ENCODE measurements at regions not wholly inside any gene's neighbourhood (a gene's known extent, or its start where the extent isn't known, plus 50 kb on each side); places are given as distances from the start of the nearest gene placed in this dataset.

GRCh38 chr9:99626426-99626825 lies 195.3 kb upstream of the NR4A3 start:
- TF ChIP-seq PBX2 (CRISPR knock-in tag; IDR thresholded peaks at IDR 0.05) (no peak), CHD2 (IDR thresholded peaks at IDR 0.05; ENCODE audit: low read depth, low read length) (no peak), CEBPG (CRISPR knock-in tag; IDR thresholded peaks at IDR 0.05) (no peak), POLR2AphosphoS5 (IDR thresholded peaks at IDR 0.05; ENCODE audit: low read depth, low read length) (no peak), DR1 (CRISPR knock-in tag; IDR thresholded peaks at IDR 0.05) (no peak)
- TF ChIP-seq, protein P1, sequence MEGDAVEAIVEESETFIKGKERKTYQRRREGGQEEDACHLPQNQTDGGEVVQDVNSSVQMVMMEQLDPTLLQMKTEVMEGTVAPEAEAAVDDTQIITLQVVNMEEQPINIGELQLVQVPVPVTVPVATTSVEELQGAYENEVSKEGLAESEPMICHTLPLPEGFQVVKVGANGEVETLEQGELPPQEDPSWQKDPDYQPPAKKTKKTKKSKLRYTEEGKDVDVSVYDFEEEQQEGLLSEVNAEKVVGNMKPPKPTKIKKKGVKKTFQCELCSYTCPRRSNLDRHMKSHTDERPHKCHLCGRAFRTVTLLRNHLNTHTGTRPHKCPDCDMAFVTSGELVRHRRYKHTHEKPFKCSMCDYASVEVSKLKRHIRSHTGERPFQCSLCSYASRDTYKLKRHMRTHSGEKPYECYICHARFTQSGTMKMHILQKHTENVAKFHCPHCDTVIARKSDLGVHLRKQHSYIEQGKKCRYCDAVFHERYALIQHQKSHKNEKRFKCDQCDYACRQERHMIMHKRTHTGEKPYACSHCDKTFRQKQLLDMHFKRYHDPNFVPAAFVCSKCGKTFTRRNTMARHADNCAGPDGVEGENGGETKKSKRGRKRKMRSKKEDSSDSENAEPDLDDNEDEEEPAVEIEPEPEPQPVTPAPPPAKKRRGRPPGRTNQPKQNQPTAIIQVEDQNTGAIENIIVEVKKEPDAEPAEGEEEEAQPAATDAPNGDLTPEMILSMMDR (CRISPR knock-in tag; IDR thresholded peaks at IDR 0.05): no peak
